Retinal pigment epithelial cell (primary cell): ENCODE measurements at regions not wholly inside any gene's neighbourhood (a gene's known extent, or its start where the extent isn't known, plus 50 kb on each side); places are given as distances from the start of the nearest gene placed in this dataset.

Experiments used
- DNase-seq: peaks from one replicate; pipeline ENCODE4 v3.0.0-alpha.2; 2010; ENCODE audit warnings: low read depth
- H3K4me3 ChIP-seq: 2 replicates; pipeline ENCODE4 v1.5.1; 2011; ENCODE audit warnings: mild to moderate bottlenecking, low read length, control low read depth, moderate library complexity
- CTCF ChIP-seq: conservative IDR thresholded peaks from 2 replicates; pipeline ENCODE4 v1.5.1; 2011; ENCODE audit warnings: low read depth, low read length, control low read depth, inconsistent platforms

- no peak for DNase-seq
- TF ChIP-seq CTCF, result no peak
- no peak overlapping the region for H3K4me3 ChIP-seq
These were observed 103.9 kb upstream of the UBL3 start for GRCh38 chr13:29954082-29955028.

GRCh38 chr13:29953542-29953941, 103.1 kb upstream of the UBL3 start:
- H3K4me3 ChIP-seq, result no peak overlapping the region
- TF ChIP-seq CTCF, result no peak
- DNase-seq, result no peak

DNA sequence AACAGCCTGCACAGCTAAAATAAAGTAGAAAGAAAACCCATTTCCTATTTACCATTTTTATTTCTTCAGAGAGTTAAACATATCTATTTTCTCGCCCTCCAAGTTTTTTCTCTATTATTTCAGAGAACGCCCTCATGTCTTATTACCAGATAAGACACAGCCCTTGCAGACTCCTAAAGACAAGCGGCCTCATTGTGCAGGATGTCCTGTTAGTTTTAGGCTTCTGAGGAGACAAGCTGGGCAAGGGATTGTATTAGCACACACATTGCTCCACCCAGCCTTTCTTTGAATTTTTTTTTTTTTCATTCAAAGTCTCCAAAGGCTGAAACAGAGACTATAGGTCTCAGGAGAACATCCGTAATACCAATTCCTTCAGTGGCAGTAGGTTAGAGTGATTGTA, 101.8 kb upstream of the UBL3 start:
- TF ChIP-seq CTCF, result no peak
- no peak overlapping the region for H3K4me3 ChIP-seq
- DNase-seq, result no peak

DNA sequence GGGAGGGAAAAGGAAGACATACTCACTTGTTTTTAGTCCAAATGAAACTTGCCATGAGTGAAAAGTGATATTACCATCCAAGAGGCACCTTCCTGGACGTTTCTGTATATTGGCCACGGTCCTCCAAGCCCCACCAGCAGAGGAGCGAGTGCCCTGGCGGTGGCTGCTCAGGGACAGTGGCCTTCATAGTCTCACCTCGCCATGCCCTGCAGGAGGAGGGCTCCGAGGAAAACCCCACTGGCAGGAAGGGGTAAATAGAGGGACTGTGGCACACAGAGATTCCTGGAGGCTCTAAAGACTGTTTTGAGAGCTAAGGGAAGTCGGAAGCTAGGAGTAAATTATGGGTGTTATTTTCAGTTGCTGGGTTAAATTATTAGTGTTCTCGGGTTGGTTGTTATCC, 98.4 kb upstream of the UBL3 start:
- no peak for DNase-seq
- no peak for TF ChIP-seq CTCF
- no peak overlapping the region for H3K4me3 ChIP-seq

DNA sequence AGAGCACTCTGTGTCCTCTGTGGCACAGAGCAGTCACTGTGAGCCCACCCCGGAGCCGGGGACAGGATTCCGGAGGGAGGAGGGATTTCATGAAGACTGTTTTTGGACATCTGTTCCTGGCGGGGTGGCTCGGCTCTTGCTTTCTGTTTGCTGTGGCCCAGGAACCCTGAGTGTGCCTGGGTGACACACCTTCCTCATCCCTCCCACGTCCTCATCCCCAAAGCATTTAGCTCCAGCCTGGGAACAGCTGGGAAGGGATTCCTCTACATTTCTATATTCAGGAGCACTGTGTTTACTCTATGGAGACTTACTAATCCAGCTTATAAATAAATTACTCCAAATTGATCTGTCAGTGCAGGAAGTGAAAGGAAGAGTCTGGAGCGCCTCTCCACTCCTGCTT, 97.8 kb upstream of the UBL3 start:
- DNase-seq, result no peak
- no peak for TF ChIP-seq CTCF
- no peak overlapping the region for H3K4me3 ChIP-seq

GRCh38 chr13:29947839-29948238, 97.4 kb upstream of the UBL3 start:
- TF ChIP-seq CTCF, result no peak
- DNase-seq, result no peak
- H3K4me3 ChIP-seq, result no peak overlapping the region

- no peak overlapping the region for H3K4me3 ChIP-seq
- no peak for DNase-seq
- no peak for TF ChIP-seq CTCF
These were observed 95.7 kb upstream of the UBL3 start for GRCh38 chr13:29946093-29946492.
